NB4 (cell line): ENCODE measurements at regions not wholly inside any gene's neighbourhood (a gene's known extent, or its start where the extent isn't known, plus 50 kb on each side); places are given as distances from the start of the nearest gene placed in this dataset.

ENCODE experiments used
- POLR2A ChIP-seq: IDR thresholded peaks from 2 replicates; pipeline ENCODE4 v1.6.1; 2011; ENCODE audit warnings: mild to moderate bottlenecking; ENCODE audit not compliant: insufficient read length; ENCODE audit errors: extremely low read depth
- TF ChIP-seq, protein P1 (sequence below): IDR thresholded peaks from one replicate; pipeline ENCODE4 v1.5.1; 2012; ENCODE audit warnings: low read depth, low read length
- TF ChIP-seq, protein P2 (sequence below): IDR thresholded peaks from 2 replicates; pipeline ENCODE4 v1.6.1; 2011; ENCODE audit warnings: low read depth, low read length

DNA sequence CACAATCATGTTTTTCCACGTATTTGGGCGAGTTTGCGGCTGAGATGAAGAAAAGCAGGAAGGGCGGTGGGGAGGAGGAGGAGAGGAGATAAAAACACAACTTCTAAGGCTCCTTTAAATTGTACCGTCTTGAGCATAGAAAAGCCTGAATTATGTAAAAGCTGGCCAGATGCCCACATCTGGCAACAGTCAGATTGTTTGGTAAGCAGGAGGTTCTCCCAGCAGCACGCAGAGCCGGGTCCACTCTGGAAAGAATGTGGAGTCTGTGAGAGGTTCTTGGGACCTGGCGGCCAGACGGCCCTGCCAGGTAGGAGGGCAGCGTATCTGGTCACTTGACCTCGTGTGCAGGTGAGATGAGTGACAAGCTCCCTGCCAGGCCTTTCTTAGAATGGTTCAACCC, 215.3 kb upstream of the APCDD1 start:
- no peak for TF ChIP-seq POLR2A
- TF ChIP-seq, protein P1, sequence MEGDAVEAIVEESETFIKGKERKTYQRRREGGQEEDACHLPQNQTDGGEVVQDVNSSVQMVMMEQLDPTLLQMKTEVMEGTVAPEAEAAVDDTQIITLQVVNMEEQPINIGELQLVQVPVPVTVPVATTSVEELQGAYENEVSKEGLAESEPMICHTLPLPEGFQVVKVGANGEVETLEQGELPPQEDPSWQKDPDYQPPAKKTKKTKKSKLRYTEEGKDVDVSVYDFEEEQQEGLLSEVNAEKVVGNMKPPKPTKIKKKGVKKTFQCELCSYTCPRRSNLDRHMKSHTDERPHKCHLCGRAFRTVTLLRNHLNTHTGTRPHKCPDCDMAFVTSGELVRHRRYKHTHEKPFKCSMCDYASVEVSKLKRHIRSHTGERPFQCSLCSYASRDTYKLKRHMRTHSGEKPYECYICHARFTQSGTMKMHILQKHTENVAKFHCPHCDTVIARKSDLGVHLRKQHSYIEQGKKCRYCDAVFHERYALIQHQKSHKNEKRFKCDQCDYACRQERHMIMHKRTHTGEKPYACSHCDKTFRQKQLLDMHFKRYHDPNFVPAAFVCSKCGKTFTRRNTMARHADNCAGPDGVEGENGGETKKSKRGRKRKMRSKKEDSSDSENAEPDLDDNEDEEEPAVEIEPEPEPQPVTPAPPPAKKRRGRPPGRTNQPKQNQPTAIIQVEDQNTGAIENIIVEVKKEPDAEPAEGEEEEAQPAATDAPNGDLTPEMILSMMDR, result no peak
- TF ChIP-seq, protein P2, sequence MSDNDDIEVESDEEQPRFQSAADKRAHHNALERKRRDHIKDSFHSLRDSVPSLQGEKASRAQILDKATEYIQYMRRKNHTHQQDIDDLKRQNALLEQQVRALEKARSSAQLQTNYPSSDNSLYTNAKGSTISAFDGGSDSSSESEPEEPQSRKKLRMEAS, result no peak
